ENCODE measurements at regions not wholly inside any gene's neighbourhood (a gene's known extent, or its start where the extent isn't known, plus 50 kb on each side); places are given as distances from the start of the nearest gene placed in this dataset.

DNA sequence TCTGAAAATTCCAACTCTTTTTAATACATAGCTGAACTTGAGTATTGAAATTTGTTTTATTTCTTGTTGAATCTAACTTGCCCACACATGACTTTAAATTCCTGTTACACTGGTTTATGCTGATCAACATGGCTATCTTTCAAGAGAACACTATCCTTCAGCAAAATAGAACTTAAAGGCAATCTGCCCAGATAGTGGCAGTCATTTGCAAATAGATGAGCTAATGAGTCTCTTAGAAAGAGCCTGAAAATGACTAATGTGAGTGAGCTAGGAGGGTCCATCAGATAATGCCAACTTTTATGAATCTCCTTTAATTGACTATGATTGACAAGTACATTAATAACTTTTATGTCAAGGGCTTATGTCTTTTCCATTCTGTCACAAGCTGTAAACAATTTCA, 1360.8 kb upstream of the C9orf72 start:
- TF ChIP-seq, protein P1, sequence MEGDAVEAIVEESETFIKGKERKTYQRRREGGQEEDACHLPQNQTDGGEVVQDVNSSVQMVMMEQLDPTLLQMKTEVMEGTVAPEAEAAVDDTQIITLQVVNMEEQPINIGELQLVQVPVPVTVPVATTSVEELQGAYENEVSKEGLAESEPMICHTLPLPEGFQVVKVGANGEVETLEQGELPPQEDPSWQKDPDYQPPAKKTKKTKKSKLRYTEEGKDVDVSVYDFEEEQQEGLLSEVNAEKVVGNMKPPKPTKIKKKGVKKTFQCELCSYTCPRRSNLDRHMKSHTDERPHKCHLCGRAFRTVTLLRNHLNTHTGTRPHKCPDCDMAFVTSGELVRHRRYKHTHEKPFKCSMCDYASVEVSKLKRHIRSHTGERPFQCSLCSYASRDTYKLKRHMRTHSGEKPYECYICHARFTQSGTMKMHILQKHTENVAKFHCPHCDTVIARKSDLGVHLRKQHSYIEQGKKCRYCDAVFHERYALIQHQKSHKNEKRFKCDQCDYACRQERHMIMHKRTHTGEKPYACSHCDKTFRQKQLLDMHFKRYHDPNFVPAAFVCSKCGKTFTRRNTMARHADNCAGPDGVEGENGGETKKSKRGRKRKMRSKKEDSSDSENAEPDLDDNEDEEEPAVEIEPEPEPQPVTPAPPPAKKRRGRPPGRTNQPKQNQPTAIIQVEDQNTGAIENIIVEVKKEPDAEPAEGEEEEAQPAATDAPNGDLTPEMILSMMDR (IDR thresholded peaks at IDR 0.05; ENCODE audit: low read length) = no peak
- TF ChIP-seq EZH2phosphoT487 (IDR thresholded peaks at IDR 0.05; ENCODE audit: low read length) (no peak), EZH2 (optimal IDR thresholded peaks at IDR 0.05; ENCODE audit: low read depth, low read length) (no peak)
- no peak overlapping the region for H3K4me2 ChIP-seq (ENCODE audit: low read depth, low read length)
- H3K79me2 ChIP-seq (ENCODE audit: low read length) = no peaks in the 10 kb centered on the region
- no peak overlapping the region for H3K4me3 ChIP-seq (ENCODE audit: low read length)
- H3K9me3 ChIP-seq (replicated peaks; ENCODE audit: insufficient read depth, low read length) = no peaks in the 10 kb centered on the region
- no peak overlapping the region for H3K27ac ChIP-seq (ENCODE audit: low read length)
- no peak overlapping the region for H2AFZ ChIP-seq (ENCODE audit: low read length)
- no peak overlapping the region for H3K9ac ChIP-seq (ENCODE audit: low read length)
- no peaks in the 10 kb centered on the region for H3K4me1 ChIP-seq (ENCODE audit: low read length)
- H3K9me2 ChIP-seq (replicated peaks; ENCODE audit: insufficient read depth, low read length) = no peaks in the 10 kb centered on the region
- DNase-seq = no peak
- H3K36me3 ChIP-seq (replicated peaks; ENCODE audit: insufficient read depth, low read length) = no peaks in the 10 kb centered on the region
- H3F3A ChIP-seq (ENCODE audit: insufficient read depth, low read length) = no peaks in the 10 kb centered on the region
- H3K27me3 ChIP-seq (replicated peaks; ENCODE audit: insufficient read depth, low read length) = no peaks in the 10 kb centered on the region
- H4K20me1 ChIP-seq (ENCODE audit: insufficient read depth, low read length) = no peaks in the 10 kb centered on the region

- Histone ChIP-seq H3K27me3 (replicated peaks; ENCODE audit: insufficient read depth, low read length) (no peaks in the 10 kb centered on the region), H2AFZ (ENCODE audit: low read length) (no peak overlapping the region), H3K36me3 (replicated peaks; ENCODE audit: insufficient read depth, low read length) (no peaks in the 10 kb centered on the region), H4K20me1 (ENCODE audit: insufficient read depth, low read length) (no peaks in the 10 kb centered on the region), H3F3A (ENCODE audit: insufficient read depth, low read length) (no peaks in the 10 kb centered on the region), H3K4me1 (ENCODE audit: low read length) (no peaks in the 10 kb centered on the region), H3K27ac (ENCODE audit: low read length) (no peak overlapping the region), H3K79me2 (ENCODE audit: low read length) (no peaks in the 10 kb centered on the region), H3K9ac (ENCODE audit: low read length) (no peak overlapping the region), H3K4me2 (ENCODE audit: low read depth, low read length) (no peak overlapping the region), H3K4me3 (ENCODE audit: low read length) (no peak overlapping the region), H3K9me2 (replicated peaks; ENCODE audit: insufficient read depth, low read length) (no peaks in the 10 kb centered on the region), H3K9me3 (replicated peaks; ENCODE audit: insufficient read depth, low read length) (no peaks in the 10 kb centered on the region)
- TF ChIP-seq, protein P1 (IDR thresholded peaks at IDR 0.05; ENCODE audit: low read length) = no peak
- TF ChIP-seq EZH2phosphoT487 (IDR thresholded peaks at IDR 0.05; ENCODE audit: low read length) (no peak), EZH2 (optimal IDR thresholded peaks at IDR 0.05; ENCODE audit: low read depth, low read length) (no peak)
- no peak for DNase-seq
Measured at GRCh38 chr9:28938981-28939380, 1365.7 kb upstream of the C9orf72 start.

DNA sequence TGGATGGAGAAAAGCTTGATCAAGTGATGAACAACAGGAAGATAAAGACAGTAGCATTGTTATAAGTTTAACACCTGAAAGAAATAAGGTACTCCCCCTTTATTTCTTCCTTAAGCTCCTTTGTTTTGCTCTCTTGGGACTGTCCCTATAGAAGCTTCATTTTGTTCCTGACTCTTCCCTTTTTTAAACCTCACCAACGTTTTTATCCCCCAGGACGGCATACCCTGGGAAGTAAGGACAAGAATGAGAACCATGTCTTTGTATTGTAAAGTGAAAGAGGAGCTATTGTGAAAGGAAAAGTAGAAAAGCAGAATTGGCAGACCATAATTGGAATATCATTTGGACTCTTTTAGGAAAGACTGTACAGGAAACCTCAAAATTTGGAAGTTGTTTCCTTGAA, 1368.6 kb upstream of the C9orf72 start:
- H3K27ac ChIP-seq (ENCODE audit: low read length) = no peak overlapping the region
- DNase-seq = no peak

More for the DNA sequence above, 1368.6 kb upstream of the C9orf72 start:
- Histone ChIP-seq H3K9me3 (replicated peaks; ENCODE audit: insufficient read depth, low read length) (no peaks in the 10 kb centered on the region), H3K9ac (ENCODE audit: low read length) (no peak overlapping the region), H4K20me1 (ENCODE audit: insufficient read depth, low read length) (no peaks in the 10 kb centered on the region), H3K9me2 (replicated peaks; ENCODE audit: insufficient read depth, low read length) (no peaks in the 10 kb centered on the region), H3K4me3 (ENCODE audit: low read length) (no peak overlapping the region), H2AFZ (ENCODE audit: low read length) (no peak overlapping the region), H3K4me2 (ENCODE audit: low read depth, low read length) (no peak overlapping the region), H3K36me3 (replicated peaks; ENCODE audit: insufficient read depth, low read length) (no peaks in the 10 kb centered on the region), H3K79me2 (ENCODE audit: low read length) (no peaks in the 10 kb centered on the region), H3K4me1 (ENCODE audit: low read length) (no peaks in the 10 kb centered on the region), H3K27me3 (replicated peaks; ENCODE audit: insufficient read depth, low read length) (no peaks in the 10 kb centered on the region), H3F3A (ENCODE audit: insufficient read depth, low read length) (no peaks in the 10 kb centered on the region)
- TF ChIP-seq EZH2phosphoT487 (IDR thresholded peaks at IDR 0.05; ENCODE audit: low read length) (no peak), EZH2 (optimal IDR thresholded peaks at IDR 0.05; ENCODE audit: low read depth, low read length) (no peak)
- TF ChIP-seq, protein P1 (IDR thresholded peaks at IDR 0.05; ENCODE audit: low read length) = no peak
